HepG2 (cell line): ENCODE measurements at regions not wholly inside any gene's neighbourhood (a gene's known extent, or its start where the extent isn't known, plus 50 kb on each side); places are given as distances from the start of the nearest gene placed in this dataset.

ENCODE experiments used
- ATAC-seq: fragments of 200-7000 bp; cut with Tn5 transposase; 3 replicates; pipeline ENCODE4 v1.9.1; 2020; ENCODE audit warnings: mild to moderate bottlenecking, moderate library complexity
- BruUV-seq: library from RNA; stranded (reverse); fragments of 400-500 nt; replicated peaks from 2 replicates; lab custom pipeline; 2021; lab: Mats Ljungman, UMichigan
- CTCF ChIA-PET: fragments of 300-600 bp; formaldehyde crosslinking; extraction: SDS; loops from one replicate; lab custom pipeline; 2021; ENCODE audit warnings: low total read pairs, inconsistent platforms, low intra/inter-chr PET ratio; lab: Yijun Ruan, JAX
- POLR2A ChIA-PET: fragments of 350-600 bp; sonication (Branson Sonifier 250); formaldehyde crosslinking; loops from one replicate; lab custom pipeline; 2020; ENCODE audit warnings: antibody characterized with exemption, inconsistent platforms; lab: Yijun Ruan, JAX
- DNase-seq: peaks from one replicate; pipeline ENCODE4 v3.0.0-alpha.2; 2015; ENCODE audit warnings: low spot score
- FAIRE-seq: peaks from 3 replicates; lab custom pipeline; 2011; peaks lifted over from hg19 to GRCh38; lab: Jason Lieb, UNC
- H2AFZ ChIP-seq: one replicate; pipeline ENCODE4 v1.6.1; 2011; ENCODE audit warnings: low read length, inconsistent platforms
- H3K27ac ChIP-seq: fragments of 300-600 bp; 3 replicates; pipeline ENCODE4 v1.8.0; 2011; ENCODE audit warnings: mixed run types, mild to moderate bottlenecking, mixed read lengths, low read length, inconsistent platforms; ENCODE audit not compliant: insufficient read depth; ENCODE audit errors: extremely low read length
- H3K27me3 ChIP-seq, 2 experiments: fragments of 200-600 bp in 1 of 2; 2 replicates in 1 of 2; 3 replicates in 1 of 2; pipeline versions ENCODE4 v1.6.0 to v1.8.0; 2011; ENCODE audit warnings: low read length in 2 of 2, mild to moderate bottlenecking in 2 of 2, moderate library complexity in 2 of 2, inconsistent platforms in 1 of 2; ENCODE audit not compliant: insufficient read depth in 2 of 2, control insufficient read depth in 1 of 2
- H3K36me3 ChIP-seq, 2 experiments: fragments of 200-600 bp in 1 of 2; replicated peaks in 1 of 2; 2 replicates in 1 of 2; 3 replicates in 1 of 2; pipeline versions ENCODE4 v1.5.1 to v1.8.0; 2011; ENCODE audit warnings: low read length in 2 of 2, inconsistent platforms in 1 of 2; ENCODE audit not compliant: insufficient read depth in 2 of 2, control insufficient read depth in 1 of 2
- H3K4me1 ChIP-seq: 2 replicates; pipeline ENCODE4 v1.5.1; 2012; ENCODE audit warnings: low read length, inconsistent platforms; ENCODE audit not compliant: insufficient read depth
- H3K4me2 ChIP-seq: 2 replicates; pipeline ENCODE4 v1.6.0; 2011; ENCODE audit warnings: low read depth, low read length, inconsistent platforms
- H3K4me3 ChIP-seq, 3 experiments: fragments of 200-600 bp in 1 of 3; sonication (generic), shearing (Covaris generic) in 1 of 3; replicated peaks in 1 of 3; 2 replicates each; pipeline ENCODE4 v1.5.1; 2011 to 2016; ENCODE audit warnings: low read length in 3 of 3, inconsistent platforms in 2 of 3, low read depth in 2 of 3, mild to moderate bottlenecking in 2 of 3, control low read depth in 1 of 3, mixed read lengths in 1 of 3; ENCODE audit not compliant: insufficient read depth in 1 of 3
- H3K79me2 ChIP-seq: one replicate; pipeline ENCODE4 v1.6.1; 2011; ENCODE audit warnings: low read length, inconsistent platforms; ENCODE audit not compliant: insufficient read depth
- H3K9ac ChIP-seq: 2 replicates; pipeline ENCODE4 v1.6.0; 2011; ENCODE audit warnings: mild to moderate bottlenecking, low read depth, low read length, inconsistent platforms; ENCODE audit not compliant: insufficient read depth
- H3K9me3 ChIP-seq: 2 replicates; pipeline ENCODE4 v1.5.1; 2012; ENCODE audit warnings: mild to moderate bottlenecking, low read length
- H4K20me1 ChIP-seq: 2 replicates; pipeline ENCODE4 v1.6.0; 2011; ENCODE audit warnings: inconsistent platforms, mild to moderate bottlenecking, low read length, moderate library complexity; ENCODE audit not compliant: insufficient read depth
- CCAR2 ChIP-seq: fragments of 200-400 bp; formaldehyde crosslinking; optimal IDR thresholded peaks from 2 replicates; pipeline ENCODE3; 2018; ENCODE audit warnings: low read depth, mild to moderate bottlenecking, low read length, moderate library complexity
- FOXJ3 ChIP-seq: sonication (generic); formaldehyde crosslinking; IDR thresholded peaks from 2 replicates; pipeline ENCODE4 v1.4.0; 2020; ENCODE audit warnings: missing genetic modification reagents, mild to moderate bottlenecking, borderline replicate concordance
- FOXP4 ChIP-seq: sonication (generic); formaldehyde crosslinking; IDR thresholded peaks from 2 replicates; pipeline ENCODE4 v1.4.0; 2020; ENCODE audit warnings: missing genetic modification reagents
- IRX3 ChIP-seq: sonication (generic); formaldehyde crosslinking; IDR thresholded peaks from 2 replicates; pipeline ENCODE4 v1.8.1; 2023; ENCODE audit warnings: mild to moderate bottlenecking, low read depth, missing genetic modification reagents, borderline replicate concordance
- MXI1 ChIP-seq: IDR thresholded peaks from 3 replicates; pipeline ENCODE4 v1.6.1; 2012; ENCODE audit warnings: low read depth, low read length, inconsistent platforms, borderline replicate concordance
- NFE2L2 ChIP-seq: fragments of 150-350 bp; IDR thresholded peaks from 2 replicates; pipeline ENCODE4 v1.6.1; 2014; ENCODE audit warnings: low read length
- NFIB ChIP-seq: sonication (generic); formaldehyde crosslinking; IDR thresholded peaks from 2 replicates; pipeline ENCODE4 v1.9.0; 2021; ENCODE audit warnings: missing genetic modification reagents, mild to moderate bottlenecking, borderline replicate concordance
- RAD51 ChIP-seq: fragments of 450-650 bp; IDR thresholded peaks from 2 replicates; pipeline ENCODE4 v1.6.1; 2016; ENCODE audit warnings: borderline replicate concordance
- RBM39 ChIP-seq: fragments of 200-400 bp; formaldehyde crosslinking; IDR thresholded peaks from one replicate; pipeline ENCODE4 v1.6.1; 2018; ENCODE audit warnings: antibody characterized with exemption, mild to moderate bottlenecking, low read depth, low read length; ENCODE audit not compliant: poor library complexity, severe bottlenecking
- SCMH1 ChIP-seq: sonication (generic); formaldehyde crosslinking; IDR thresholded peaks from 2 replicates; pipeline ENCODE4 v1.9.0; 2021; ENCODE audit warnings: missing genetic modification reagents, mild to moderate bottlenecking, borderline replicate concordance
- SOX6 ChIP-seq, 2 experiments: fragments of 450-650 bp in 1 of 2; sonication (generic) in 1 of 2; formaldehyde crosslinking in 1 of 2; IDR thresholded peaks; 2 replicates each; pipeline versions ENCODE4 v1.4.0 to v1.6.1; 2017 to 2020; ENCODE audit warnings: antibody characterized with exemption in 1 of 2, mild to moderate bottlenecking in 1 of 2, missing genetic modification reagents in 1 of 2
- XRCC5 ChIP-seq: fragments of 200-400 bp; formaldehyde crosslinking; optimal IDR thresholded peaks from 2 replicates; pipeline ENCODE3; 2017; ENCODE audit warnings: mild to moderate bottlenecking, low read length
- ZBTB7A ChIP-seq: sonication (generic); formaldehyde crosslinking; IDR thresholded peaks from 2 replicates; pipeline ENCODE4 v1.8.0; 2022; ENCODE audit warnings: mild to moderate bottlenecking, missing genetic modification reagents
- ZBTB8A ChIP-seq: sonication (generic); formaldehyde crosslinking; IDR thresholded peaks from 2 replicates; pipeline ENCODE4 v1.4.0; 2020; ENCODE audit warnings: mild to moderate bottlenecking, low read depth, missing genetic modification reagents, borderline replicate concordance
- ZMYM3 ChIP-seq: sonication (generic); formaldehyde crosslinking; IDR thresholded peaks from 2 replicates; pipeline ENCODE4 v1.5.1; 2020; ENCODE audit warnings: mild to moderate bottlenecking, missing genetic modification reagents
- ZNF431 ChIP-seq: sonication (generic); formaldehyde crosslinking; IDR thresholded peaks from 2 replicates; pipeline ENCODE4 v1.9.0; 2022; ENCODE audit warnings: missing genetic modification reagents, low read depth, mild to moderate bottlenecking, borderline replicate concordance
- ZNF460 ChIP-seq: sonication (generic); formaldehyde crosslinking; IDR thresholded peaks from 2 replicates; pipeline ENCODE4 v1.5.1; 2020; ENCODE audit warnings: missing genetic modification reagents, mild to moderate bottlenecking, borderline replicate concordance
- WGBS: methylation state at CpG from one replicate; pipeline ENCODE4 v1.1.6; 2017; ENCODE audit warnings: low lambda C conversion rate; 5-methylcytosine and 5-hydroxymethylcytosine counted together
- in situ Hi-C: cut with HindIII; loops from 2 replicates; pipeline ENCODE4 v1.10.0; 2017; ENCODE audit warnings: low pct_unique_long_range_greater_than_20kb; ENCODE audit not compliant: extremely low pct_ligation_motif_present
- intact Hi-C: fragments of 100-400 bp; cut with micrococcal nuclease; formaldehyde crosslinking; loops from one replicate; pipeline ENCODE4 v1.10.0; 2022; ENCODE audit not compliant: unreplicated experiment

DNA sequence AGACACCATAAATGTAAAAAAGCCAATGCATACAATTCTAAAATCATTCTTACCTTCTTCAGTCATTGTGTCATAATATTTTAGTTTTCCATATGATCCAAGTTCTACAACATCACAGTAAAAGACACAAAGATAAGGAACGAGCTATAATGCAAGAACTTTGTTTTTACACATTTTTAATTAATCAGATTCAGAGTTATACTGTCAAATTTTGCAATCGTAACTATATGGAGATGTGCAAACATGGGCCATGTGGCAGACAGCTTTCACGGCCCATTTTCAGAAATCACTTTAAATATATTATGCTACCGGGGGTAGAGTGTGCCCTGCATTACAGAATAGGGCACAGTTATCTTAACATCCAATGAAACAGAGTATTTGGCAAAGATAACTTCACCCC lies 188.4 kb downstream of the ACER2 start (continued):
- TF ChIP-seq FOXP4 = no peak

- H3K27ac ChIP-seq = no peak overlapping the region
- H3K4me3 ChIP-seq = no peak overlapping the region
- H3K4me1 ChIP-seq = no peaks in the 10 kb centered on the region
- H3K36me3 ChIP-seq = no peaks in the 10 kb centered on the region
- DNase-seq = no peak
- TF ChIP-seq NFE2L2 (no peak), RAD51 (peak; percentile 73; the same call in 1 of the 2 replicates)
- no peaks in the 10 kb centered on the region for H3K79me2 ChIP-seq
- no peak for ATAC-seq
- in situ Hi-C loops (no loop called here), intact Hi-C loops (no loop called here)
- no peak overlapping the region for H3K4me2 ChIP-seq
- no peak overlapping the region for H2AFZ ChIP-seq
- no peak overlapping the region for H3K9ac ChIP-seq
- ChIA-PET CTCF (no interaction called here), POLR2A (no interaction called here)
- FAIRE-seq = no peak
- H3K9me3 ChIP-seq = no peaks in the 10 kb centered on the region
- no peaks in the 10 kb centered on the region for H3K27me3 ChIP-seq
- BruUV-seq = no TSS peak
- 0% methylated on average over 2 of the region's 2 CpGs for WGBS
- H4K20me1 ChIP-seq = no peaks in the 10 kb centered on the region
Measured at GRCh38 chr9:19595003-19595402, 186.2 kb downstream of the ACER2 start.

- H3K27me3 ChIP-seq = no peaks in the 10 kb centered on the region
- H3K36me3 ChIP-seq = no peaks in the 10 kb centered on the region
- WGBS = 0% methylated on average over 1 of the region's 1 CpG
- CTCF ChIA-PET = no interaction called here
- FAIRE-seq = no peak
- DNase-seq = no peak
- no peaks in the 10 kb centered on the region for H3K79me2 ChIP-seq
- POLR2A ChIA-PET = no interaction called here
- no peaks in the 10 kb centered on the region for H3K4me1 ChIP-seq
- H3K4me3 ChIP-seq = no peak overlapping the region
- H3K27ac ChIP-seq = no peak overlapping the region
- no TSS peak for BruUV-seq
- no peak for ATAC-seq
- in situ Hi-C loops = no loop called here
- no peaks in the 10 kb centered on the region for H4K20me1 ChIP-seq
- H3K9ac ChIP-seq = no peak overlapping the region
- H3K9me3 ChIP-seq = no peaks in the 10 kb centered on the region
- intact Hi-C loops = no loop called here
- H2AFZ ChIP-seq = no peak overlapping the region
- H3K4me2 ChIP-seq = no peak overlapping the region
- TF ChIP-seq SCMH1 (CRISPR knock-in tag) (no peak), ZNF431 (CRISPR knock-in tag) (no peak), CCAR2 (no peak), IRX3 (CRISPR knock-in tag) (no peak), ZMYM3 (CRISPR knock-in tag) (no peak), NFIB (CRISPR knock-in tag) (no peak), ZNF460 (no peak), FOXJ3 (no peak), ZBTB8A (CRISPR knock-in tag) (no peak), SOX6 (IDR thresholded peaks at IDR 0.05) (no peak), SOX6 (CRISPR knock-in tag; IDR thresholded peaks at IDR 0.05) (no peak), MXI1 (no peak), XRCC5 (no peak), ZBTB7A (CRISPR knock-in tag) (no peak), RBM39 (no peak)
Measured at GRCh38 chr9:19587678-19588077, 178.9 kb downstream of the ACER2 start.
